ENCODE measurements at regions not wholly inside any gene's neighbourhood (a gene's known extent, or its start where the extent isn't known, plus 50 kb on each side); places are given as distances from the start of the nearest gene placed in this dataset.

GRCh38 chr3:193991666-193992424 is 144.1 kb upstream of the HES1 start:
- Mint-ChIP-seq H3K4me3 (no peak overlapping the region), H3K9me3 (peaks cover 21% of the 10 kb centered on the region), H3K27me3 (ENCODE audit: low read depth, poor library complexity) (peaks cover 35% of the 10 kb centered on the region), H3K27ac (no peak overlapping the region), H3K4me1 (peaks cover 40% of the 10 kb centered on the region), H3K36me3 (ENCODE audit: low read depth) (peaks cover 8% of the 10 kb centered on the region)
- TF ChIP-seq CTCF (IDR thresholded peaks at IDR 0.05) = no peak
- DNase-seq = no peak

- peaks cover 21% of the 10 kb centered on the region for H3K9me3 Mint-ChIP-seq
- no peak overlapping the region for H3K27ac Mint-ChIP-seq
- TF ChIP-seq CTCF (IDR thresholded peaks at IDR 0.05) = no peak
- peaks cover 8% of the 10 kb centered on the region for H3K36me3 Mint-ChIP-seq (ENCODE audit: low read depth)
- no peak for DNase-seq
- peaks cover 42% of the 10 kb centered on the region for H3K27me3 Mint-ChIP-seq (ENCODE audit: low read depth, poor library complexity)
- H3K4me1 Mint-ChIP-seq = peaks cover 42% of the 10 kb centered on the region
- H3K4me3 Mint-ChIP-seq = no peak overlapping the region
These were observed 143.4 kb upstream of the HES1 start for GRCh38 chr3:193992425-193993037.

GRCh38 chr3:193996221-193996620 is 139.7 kb upstream of the HES1 start:
- Mint-ChIP-seq H3K9me3 (peaks cover 4% of the 10 kb centered on the region), H3K4me3 (no peak overlapping the region), H3K4me1 (peaks cover 75% of the 10 kb centered on the region), H3K27ac (no peak overlapping the region), H3K36me3 (ENCODE audit: low read depth) (peaks cover 4% of the 10 kb centered on the region), H3K27me3 (ENCODE audit: low read depth, poor library complexity) (peaks cover 42% of the 10 kb centered on the region)
- TF ChIP-seq CTCF (IDR thresholded peaks at IDR 0.05) = no peak
- DNase-seq = no peak

GRCh38 chr3:193996641-193997089 is 139.3 kb upstream of the HES1 start:
- Mint-ChIP-seq H3K9me3 (no peaks in the 10 kb centered on the region), H3K27ac (no peak overlapping the region), H3K4me1 (peaks cover 77% of the 10 kb centered on the region), H3K36me3 (ENCODE audit: low read depth) (no peaks in the 10 kb centered on the region), H3K27me3 (ENCODE audit: low read depth, poor library complexity) (peaks cover 45% of the 10 kb centered on the region), H3K4me3 (no peak overlapping the region)
- TF ChIP-seq CTCF (IDR thresholded peaks at IDR 0.05) = no peak
- DNase-seq = no peak

- Mint-ChIP-seq H3K27me3 (ENCODE audit: low read depth, poor library complexity) (peaks cover 46% of the 10 kb centered on the region), H3K27ac (no peak overlapping the region), H3K4me3 (no peak overlapping the region), H3K4me1 (peaks cover 77% of the 10 kb centered on the region), H3K36me3 (ENCODE audit: low read depth) (no peaks in the 10 kb centered on the region), H3K9me3 (no peaks in the 10 kb centered on the region)
- no peak for TF ChIP-seq CTCF (IDR thresholded peaks at IDR 0.05)
- no peak for DNase-seq
These were observed 138.5 kb upstream of the HES1 start for GRCh38 chr3:193997228-193998122.

Data from nephron progenitor cell (in vitro differentiated cells).